GF-D8 (cell line): ENCODE measurements at regions not wholly inside any gene's neighbourhood (a gene's known extent, or its start where the extent isn't known, plus 50 kb on each side); places are given as distances from the start of the nearest gene placed in this dataset.
"Not testable (repeated sequence)": the region's sequence is repeated elsewhere in the genome, so short reads cannot be mapped to it uniquely, and the experiment has no call there.

Experiments used
- DNase-seq: peaks from one replicate; lab custom pipeline; 2025; lab: John Stamatoyannopoulos, UW

- DNase-seq = not testable (repeated sequence)
Observed at GRCh38 chr5:85657328-85657727, 960.4 kb upstream of the COX7C start.

- DNase-seq = not testable (repeated sequence)
Observed at GRCh38 chr5:85662969-85663707, 954.6 kb upstream of the COX7C start.

DNA sequence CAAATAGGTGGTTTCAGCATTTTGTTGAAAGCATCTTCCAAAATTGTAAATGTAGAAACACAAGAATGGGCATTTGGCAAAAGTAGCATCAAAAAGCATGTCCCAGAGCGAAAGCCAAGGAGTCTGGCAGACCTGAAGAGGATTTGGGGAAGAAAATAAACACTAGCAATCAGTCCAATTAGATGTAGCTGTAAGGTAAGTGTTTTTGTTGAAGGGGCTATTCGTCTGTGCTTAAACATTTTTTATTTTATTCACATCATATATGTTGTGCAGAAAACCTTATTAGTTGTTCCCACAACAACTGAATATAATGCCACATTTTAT, 954.1 kb upstream of the COX7C start:
- DNase-seq = no peak

- no peak for DNase-seq
Observed at GRCh38 chr5:85670417-85670816, 947.3 kb upstream of the COX7C start.

DNA sequence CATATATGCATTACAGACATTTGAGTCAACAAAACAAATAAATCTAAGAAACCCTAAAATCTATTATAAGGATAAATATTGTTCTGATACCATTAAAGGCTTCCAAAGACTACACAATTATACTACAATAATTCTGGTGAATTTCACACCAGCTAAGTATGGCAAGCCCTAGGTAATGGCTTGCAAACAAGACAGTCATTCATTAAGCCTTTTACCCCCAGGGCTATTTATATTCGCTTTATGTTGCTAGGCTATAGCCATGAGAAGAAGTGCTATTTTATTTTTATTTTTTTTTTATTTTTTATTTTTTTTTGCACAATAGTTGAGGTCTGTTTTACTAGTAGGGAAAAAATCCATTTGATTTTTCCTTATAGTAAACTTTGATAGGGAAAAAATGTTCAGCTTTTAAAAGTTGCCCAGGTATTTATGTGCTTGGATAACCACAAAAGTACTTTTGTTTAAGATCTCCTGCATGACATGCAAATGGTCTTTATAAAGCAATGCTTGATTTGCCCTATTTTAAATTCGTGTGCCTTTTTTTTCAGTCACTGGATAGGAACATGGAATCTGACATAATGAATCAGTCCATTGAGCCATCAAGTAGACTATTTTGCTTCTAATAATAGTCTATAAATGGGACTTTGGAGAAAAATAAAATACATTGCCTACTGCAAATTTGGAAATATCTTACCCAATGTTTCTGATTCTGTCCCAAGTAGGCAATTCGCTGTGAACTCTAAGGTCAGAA, 946.3 kb upstream of the COX7C start:
- DNase-seq = no peak

DNA sequence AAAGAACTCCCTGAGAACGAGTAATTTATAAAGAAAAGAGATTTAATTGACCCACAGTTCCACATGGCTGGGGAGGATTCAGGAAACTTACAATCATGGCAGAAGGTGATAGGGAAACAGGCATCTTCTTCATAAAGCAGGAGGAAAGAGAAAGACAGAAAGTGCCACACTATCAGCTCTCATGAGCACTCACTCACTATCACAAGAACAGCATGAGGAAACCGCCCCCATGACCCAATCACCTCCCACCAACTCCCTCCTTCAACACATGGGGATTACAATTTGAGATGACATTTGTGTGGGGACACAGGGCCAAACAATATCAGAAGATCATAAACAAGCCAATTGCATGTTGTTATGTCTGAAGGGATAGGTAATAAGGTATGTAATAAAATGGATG, 935.9 kb upstream of the COX7C start:
- no peak for DNase-seq

DNA sequence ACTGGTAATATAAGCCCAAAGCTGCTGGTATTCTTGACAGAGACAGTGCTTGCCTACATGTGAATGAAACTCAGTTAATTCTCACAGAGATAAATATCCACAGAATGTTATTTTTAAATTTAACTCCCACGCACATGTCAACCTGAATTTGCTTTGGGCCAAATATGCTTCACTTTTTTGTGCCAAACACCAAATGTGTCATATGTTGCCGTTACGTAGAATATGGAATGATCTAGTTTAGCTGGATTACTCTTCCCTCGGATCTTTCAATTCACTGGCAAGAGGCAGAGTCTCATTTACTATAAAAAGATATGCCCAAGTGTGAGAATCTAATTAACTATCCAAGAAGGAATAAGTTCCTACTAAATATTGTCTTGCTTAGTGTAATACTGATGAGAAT, 933.4 kb upstream of the COX7C start:
- DNase-seq = no peak

GRCh38 chr5:85703296-85703695, 914.4 kb upstream of the COX7C start:
- no peak for DNase-seq

DNA sequence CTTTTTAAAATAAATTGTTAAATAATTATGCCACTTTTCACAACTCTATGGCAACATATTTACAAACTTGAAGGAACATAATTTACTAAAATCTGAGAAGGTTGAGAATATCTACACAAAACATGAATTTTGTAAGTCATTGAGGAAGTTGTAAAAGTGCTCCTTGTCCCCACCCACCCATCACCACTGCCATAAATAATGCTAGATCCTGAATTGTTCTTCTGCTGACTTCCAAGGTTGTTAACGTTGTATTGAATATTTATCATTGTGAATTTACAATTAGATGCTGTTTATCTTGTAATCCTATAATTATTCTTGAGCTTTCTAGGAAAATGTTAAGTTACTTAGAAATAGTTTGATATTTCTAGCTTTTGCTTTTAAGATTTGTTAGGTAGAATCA, 908.0 kb upstream of the COX7C start:
- no peak for DNase-seq

DNA sequence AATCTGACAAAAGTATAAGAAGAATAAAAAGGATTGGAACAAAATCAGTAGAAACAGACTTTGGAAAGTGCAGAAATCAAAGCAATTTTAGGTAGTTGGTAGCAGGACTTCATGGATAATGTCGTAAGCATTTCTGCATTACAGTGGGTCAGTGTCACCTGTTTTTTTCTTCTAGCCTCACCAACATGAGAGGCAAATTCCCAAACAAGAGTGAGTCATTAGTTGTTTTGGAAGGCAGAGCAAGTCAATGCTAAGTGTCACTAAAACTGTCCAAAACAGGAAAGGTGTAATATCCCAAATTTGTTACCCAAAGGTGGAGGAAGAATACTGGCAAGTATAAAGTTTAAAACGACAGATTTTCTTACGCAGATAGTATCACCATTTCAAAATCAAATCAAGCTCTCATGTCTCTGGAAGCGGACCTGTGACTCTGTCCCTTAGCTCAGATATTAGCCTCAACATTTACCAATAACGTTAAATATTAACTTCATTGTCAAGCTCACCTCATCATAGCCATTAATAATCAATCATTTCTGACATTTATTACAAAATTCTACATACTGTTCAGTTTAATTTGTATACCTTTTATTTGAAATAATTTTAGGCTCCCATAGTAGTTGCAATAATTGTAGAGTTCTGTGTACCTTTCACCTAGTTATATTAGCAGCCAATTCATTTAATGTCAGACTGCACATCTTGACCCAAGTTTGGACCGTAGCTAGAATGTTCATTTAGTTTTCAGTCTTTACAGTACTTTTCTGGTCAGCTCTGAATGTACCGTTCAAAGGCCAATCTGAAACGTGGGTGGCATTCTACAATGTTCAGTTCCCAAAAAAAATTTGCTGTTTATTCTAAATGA, 901.2 kb upstream of the COX7C start:
- no peak for DNase-seq

- no peak for DNase-seq
Observed at GRCh38 chr5:85717203-85717563, 900.6 kb upstream of the COX7C start.

DNA sequence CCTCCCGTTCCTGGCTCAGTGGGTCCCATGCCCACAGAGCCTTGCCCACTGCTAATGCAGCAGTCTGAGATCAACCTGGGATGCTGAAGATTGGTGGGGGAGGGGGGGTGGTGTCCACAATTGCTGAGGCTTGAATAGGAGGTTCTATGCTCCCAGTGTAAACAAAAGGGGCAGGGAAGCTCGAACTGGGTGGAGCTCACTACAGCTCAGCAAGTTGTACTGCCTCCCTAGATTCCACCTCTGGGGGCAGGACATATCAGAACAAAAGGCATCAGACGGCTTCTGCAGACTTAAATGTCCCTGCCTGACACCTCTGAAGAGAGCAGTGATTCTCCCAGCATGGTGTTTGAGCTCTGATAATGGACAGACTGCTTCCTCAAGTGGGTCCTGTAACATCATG, 885.6 kb upstream of the COX7C start:
- DNase-seq = no peak

DNA sequence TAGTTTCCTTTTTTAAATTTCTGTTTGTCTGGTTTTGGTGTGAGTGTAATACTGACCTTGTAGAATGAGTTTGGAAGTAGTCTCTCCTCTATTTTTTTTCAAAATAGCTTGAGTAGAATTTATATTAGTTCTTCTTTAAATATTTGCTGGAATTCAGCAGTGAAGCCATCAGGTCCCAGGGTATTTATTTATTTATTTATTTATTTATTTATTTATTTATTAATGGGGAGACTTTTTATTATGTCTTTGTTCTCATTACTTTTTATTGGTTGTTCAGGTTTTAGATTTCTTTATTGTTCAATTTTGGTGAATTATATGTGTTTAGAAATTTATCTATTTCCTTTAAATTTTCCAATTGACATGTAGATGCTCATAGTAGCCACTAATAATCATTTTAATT, 875.8 kb upstream of the COX7C start:
- DNase-seq = no peak

- DNase-seq = no peak
Observed at GRCh38 chr5:85760519-85760918, 857.2 kb upstream of the COX7C start.

- DNase-seq = no peak
Observed at GRCh38 chr5:85769347-85769746, 848.4 kb upstream of the COX7C start.

DNA sequence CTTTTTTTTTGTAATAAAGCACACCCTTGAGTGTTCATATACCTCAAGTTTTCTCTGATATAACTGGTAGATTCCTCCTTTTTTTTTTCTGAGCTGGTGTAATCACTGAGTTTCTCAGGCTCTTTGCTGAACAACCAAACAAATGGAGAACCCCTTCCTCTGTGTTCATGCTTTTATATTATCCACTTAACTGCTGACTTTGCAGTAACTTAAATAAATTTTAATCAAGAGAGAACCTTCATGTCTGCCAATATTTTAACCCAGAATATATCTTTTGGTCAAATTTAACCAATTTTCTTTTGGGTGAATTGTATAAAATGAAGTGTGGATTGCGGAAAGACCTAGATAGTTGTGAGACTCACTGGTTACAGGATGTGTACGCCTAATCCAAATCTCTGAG, 833.0 kb upstream of the COX7C start:
- DNase-seq = no peak

GRCh38 chr5:85813146-85813545, 804.6 kb upstream of the COX7C start:
- DNase-seq = no peak

DNA sequence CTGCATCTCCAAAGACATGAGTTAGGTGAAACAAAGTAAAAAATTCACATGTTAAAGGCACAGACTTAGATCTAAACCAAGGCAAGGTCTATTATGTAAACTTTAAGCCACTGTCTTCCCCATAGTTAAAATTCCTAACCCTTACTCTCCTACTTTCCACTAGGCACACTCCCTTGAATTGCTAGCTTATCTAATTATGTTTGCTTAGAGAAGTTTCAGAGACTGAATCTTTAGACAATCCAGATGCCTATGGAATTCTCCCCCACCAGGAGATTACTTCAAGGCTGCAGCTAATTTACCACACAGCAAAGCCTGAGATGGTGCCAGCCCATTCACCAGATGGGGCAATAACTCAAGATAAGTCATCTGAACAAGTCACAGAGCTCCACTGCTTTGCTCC, 803.1 kb upstream of the COX7C start:
- no peak for DNase-seq

GRCh38 chr5:85823462-85824426, 794.0 kb upstream of the COX7C start:
- DNase-seq = no peak

DNA sequence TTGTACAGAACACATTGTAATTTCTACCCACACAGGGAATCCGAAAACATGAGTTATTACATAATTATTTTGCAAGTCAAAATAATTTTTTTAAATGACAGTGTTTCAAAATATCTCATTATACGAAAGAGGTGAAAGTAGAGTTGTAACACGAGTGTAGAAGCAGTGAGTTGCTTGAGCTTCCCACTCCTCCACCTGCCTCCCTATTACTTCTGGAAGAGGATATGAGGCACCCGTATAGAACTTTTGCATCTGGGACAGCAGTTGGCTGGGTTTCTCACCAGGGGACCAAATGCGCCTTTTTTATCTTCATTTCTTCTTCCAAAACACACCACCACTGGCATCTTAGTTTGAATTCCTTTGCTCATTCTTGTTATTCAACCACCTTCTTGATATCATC, 779.0 kb upstream of the COX7C start:
- DNase-seq = no peak

- no peak for DNase-seq
Observed at GRCh38 chr5:85841653-85842052, 776.1 kb upstream of the COX7C start.

- DNase-seq = no peak
Observed at GRCh38 chr5:85843535-85843934, 774.2 kb upstream of the COX7C start.
